Mesothelial cell of epicardium (in vitro differentiated cells): ENCODE measurements at regions not wholly inside any gene's neighbourhood (a gene's known extent, or its start where the extent isn't known, plus 50 kb on each side); places are given as distances from the start of the nearest gene placed in this dataset.

Experiments used
- DNase-seq, 2 experiments: peaks; one replicate each; pipeline ENCODE4 v3.0.0; 2021; ENCODE audit warnings: low spot score in 2 of 2; ENCODE audit not compliant: unreplicated experiment in 2 of 2
- H3K27ac Mint-ChIP-seq: 2 replicates; pipeline ENCODE4 v1.8.0; 2021; ENCODE audit warnings: mixed read lengths
- H3K27me3 Mint-ChIP-seq: 2 replicates; pipeline ENCODE4 v1.8.0; 2021; ENCODE audit warnings: low read depth, mixed read lengths
- H3K36me3 Mint-ChIP-seq: 2 replicates; pipeline ENCODE4 v1.8.0; 2021; ENCODE audit warnings: mixed read lengths
- H3K4me1 Mint-ChIP-seq: 2 replicates; pipeline ENCODE4 v1.8.0; 2021; ENCODE audit warnings: mixed read lengths
- H3K4me3 Mint-ChIP-seq: 2 replicates; pipeline ENCODE4 v1.8.0; 2021; ENCODE audit warnings: mild to moderate bottlenecking, moderate library complexity, mixed read lengths
- H3K9me3 Mint-ChIP-seq: 2 replicates; pipeline ENCODE4 v1.8.0; 2021; ENCODE audit warnings: mixed read lengths
- CTCF ChIP-seq: fragments of 200-600 bp; sonication (generic); IDR thresholded peaks from one replicate; pipeline ENCODE4 v1.5.0; 2021; ENCODE audit warnings: antibody characterized with exemption; ENCODE audit not compliant: unreplicated experiment

- DNase-seq, result no peak
- TF ChIP-seq CTCF, result no peak
- H3K9me3 Mint-ChIP-seq, result no peaks in the 10 kb centered on the region
These were observed 55.2 kb downstream of the TTC32 start for GRCh38 chr2:19846567-19846966.

GRCh38 chr2:19846030-19846429 is 55.8 kb downstream of the TTC32 start:
- Mint-ChIP-seq H3K27me3 (peaks cover 37% of the 10 kb centered on the region), H3K4me3 (no peak overlapping the region), H3K36me3 (no peaks in the 10 kb centered on the region), H3K9me3 (no peaks in the 10 kb centered on the region), H3K27ac (no peak overlapping the region), H3K4me1 (no peaks in the 10 kb centered on the region)
- TF ChIP-seq CTCF, result no peak
- no peak for DNase-seq

More at GRCh38 chr2:19846567-19846966, 55.2 kb downstream of the TTC32 start:
- Mint-ChIP-seq H3K27ac (no peak overlapping the region), H3K27me3 (peaks cover 36% of the 10 kb centered on the region), H3K4me1 (no peaks in the 10 kb centered on the region), H3K4me3 (no peak overlapping the region), H3K36me3 (no peaks in the 10 kb centered on the region)

DNA sequence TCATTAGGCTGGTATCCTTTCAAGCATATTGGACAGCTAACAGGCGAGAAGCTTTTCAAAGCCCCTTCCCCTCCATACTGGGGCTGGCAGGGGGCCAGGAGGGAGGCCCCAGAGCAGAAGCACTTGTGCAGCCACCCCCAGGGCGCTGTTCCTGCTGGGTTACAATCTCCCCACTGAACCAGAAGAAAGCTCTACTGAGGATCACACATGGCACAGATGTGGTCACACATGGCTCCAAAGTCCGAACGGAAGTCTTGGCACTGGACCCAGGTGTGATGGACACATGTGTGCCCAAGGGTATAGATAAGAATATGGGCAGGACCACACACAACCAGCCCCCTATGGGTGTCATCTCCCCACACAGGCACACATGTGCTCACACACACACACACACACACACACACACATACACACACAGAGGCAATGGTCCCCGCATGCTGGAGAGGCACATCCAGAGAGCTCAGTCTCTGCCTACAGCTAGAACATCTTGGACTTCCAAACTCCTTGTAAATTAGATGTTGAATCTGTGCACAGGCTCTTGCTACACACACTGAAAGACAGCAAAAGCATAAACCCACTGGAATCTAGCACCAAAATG is 56.4 kb downstream of the TTC32 start:
- Mint-ChIP-seq H3K27ac (no peak overlapping the region), H3K4me1 (no peaks in the 10 kb centered on the region), H3K9me3 (no peaks in the 10 kb centered on the region), H3K4me3 (no peak overlapping the region), H3K36me3 (no peaks in the 10 kb centered on the region), H3K27me3 (peaks cover 37% of the 10 kb centered on the region)
- no peak for DNase-seq
- no peak for TF ChIP-seq CTCF

DNA sequence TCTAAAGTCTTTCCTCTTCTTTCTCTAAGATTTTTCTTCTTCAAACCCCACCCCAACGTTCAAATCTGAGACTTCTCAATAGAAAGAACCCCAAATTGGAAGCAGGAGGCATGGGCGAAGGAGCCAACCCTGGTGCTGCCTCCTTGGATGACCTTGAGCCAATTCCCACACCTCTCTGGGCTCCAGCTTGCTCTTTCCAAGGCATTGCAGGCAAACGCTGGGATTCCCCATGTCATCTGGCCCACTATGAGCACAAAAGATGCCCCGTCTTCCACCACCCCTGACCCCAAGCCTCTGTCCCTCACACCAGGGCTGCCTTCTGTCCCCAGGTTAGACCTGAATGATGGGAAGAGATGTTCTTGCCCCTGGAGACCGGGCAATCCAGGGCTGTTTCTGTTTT is 57.0 kb downstream of the TTC32 start:
- no peak for TF ChIP-seq CTCF
- Mint-ChIP-seq H3K36me3 (no peaks in the 10 kb centered on the region), H3K4me1 (no peaks in the 10 kb centered on the region), H3K4me3 (no peak overlapping the region), H3K9me3 (peaks cover 2% of the 10 kb centered on the region), H3K27me3 (peaks cover 40% of the 10 kb centered on the region), H3K27ac (no peak overlapping the region)
- DNase-seq, result no peak

DNA sequence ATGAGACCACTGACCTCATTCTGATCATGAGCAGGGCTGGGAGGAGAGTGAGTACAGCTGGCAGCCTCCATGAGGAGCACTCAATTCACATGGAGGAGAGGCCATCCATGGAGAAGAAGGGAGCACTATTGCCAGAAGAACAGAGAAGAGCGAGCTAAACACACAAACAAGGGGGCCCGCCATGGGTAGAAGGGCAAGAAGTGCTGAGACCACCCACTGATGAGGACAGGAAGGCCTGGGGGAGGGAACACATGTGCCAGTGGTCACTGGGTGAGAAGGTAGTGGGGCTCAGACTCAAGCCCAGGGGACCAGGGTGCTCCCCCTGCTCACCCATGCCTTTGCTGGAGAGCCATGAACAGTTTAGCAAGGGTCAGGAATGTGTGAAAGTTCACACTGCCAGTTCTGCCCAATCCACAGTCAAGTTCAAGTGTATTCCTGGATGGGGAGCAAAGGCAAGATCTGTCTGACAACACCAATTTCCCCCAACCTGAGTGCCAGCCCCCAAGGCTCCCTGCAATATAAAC is 57.7 kb downstream of the TTC32 start:
- Mint-ChIP-seq H3K27ac (no peak overlapping the region), H3K4me1 (no peaks in the 10 kb centered on the region), H3K36me3 (no peaks in the 10 kb centered on the region), H3K27me3 (peaks cover 43% of the 10 kb centered on the region), H3K9me3 (peaks cover 5% of the 10 kb centered on the region), H3K4me3 (no peak overlapping the region)
- TF ChIP-seq CTCF, result no peak
- DNase-seq, result no peak
